Suppressor macrophage treated with lipopolysaccharide for 4 hours (primary cell): ENCODE measurements at regions not wholly inside any gene's neighbourhood (a gene's known extent, or its start where the extent isn't known, plus 50 kb on each side); places are given as distances from the start of the nearest gene placed in this dataset.
"Not testable (repeated sequence)": the region's sequence is repeated elsewhere in the genome, so short reads cannot be mapped to it uniquely, and the experiment has no call there.

ENCODE experiments used
- DNase-seq: peaks from one replicate; pipeline ENCODE4 v3.0.0-alpha.2; 2020

DNA sequence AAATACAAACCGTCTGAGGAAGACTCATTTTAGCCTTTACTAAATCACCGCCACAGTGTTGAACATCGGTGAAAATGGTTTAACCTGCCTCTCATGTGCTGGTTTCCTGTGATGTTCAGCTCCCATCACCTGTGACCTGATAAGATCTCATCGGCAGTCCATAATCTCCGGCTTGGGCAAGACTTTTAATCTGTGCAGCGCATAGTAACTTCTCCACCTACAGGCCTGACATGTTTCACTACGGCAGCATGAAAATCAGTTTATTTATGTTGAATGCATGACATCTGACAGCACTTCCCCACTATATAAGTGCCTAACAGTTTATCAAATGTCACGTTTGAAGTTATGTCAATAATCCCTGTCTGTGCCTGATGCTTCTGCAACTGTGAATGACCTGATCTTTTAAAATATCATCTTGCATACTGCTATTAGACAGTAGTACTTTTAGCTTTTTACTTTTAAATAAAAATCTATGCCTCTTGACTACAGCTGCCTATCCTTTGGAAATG, 1919.8 kb upstream of the AGA start:
- DNase-seq: no peak

DNA sequence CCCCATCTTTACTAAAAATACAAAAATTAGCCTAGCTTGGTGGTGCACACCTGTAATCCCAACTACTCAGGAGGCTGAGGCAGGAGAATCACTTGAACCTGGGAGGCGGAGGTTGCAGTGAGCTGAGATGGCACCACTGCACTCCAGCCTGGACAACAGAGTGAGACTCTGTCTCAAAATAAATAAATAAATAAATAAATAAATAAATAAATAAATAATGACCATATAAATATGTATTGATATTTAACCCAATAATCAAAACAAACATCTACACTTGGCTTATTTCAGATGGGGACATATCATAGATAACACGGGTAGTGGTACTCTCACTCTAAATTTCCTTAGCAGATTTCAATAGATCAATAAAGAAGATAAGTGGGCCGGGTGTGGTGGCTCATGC, 1923.7 kb upstream of the AGA start:
- DNase-seq: not testable (repeated sequence)

DNA sequence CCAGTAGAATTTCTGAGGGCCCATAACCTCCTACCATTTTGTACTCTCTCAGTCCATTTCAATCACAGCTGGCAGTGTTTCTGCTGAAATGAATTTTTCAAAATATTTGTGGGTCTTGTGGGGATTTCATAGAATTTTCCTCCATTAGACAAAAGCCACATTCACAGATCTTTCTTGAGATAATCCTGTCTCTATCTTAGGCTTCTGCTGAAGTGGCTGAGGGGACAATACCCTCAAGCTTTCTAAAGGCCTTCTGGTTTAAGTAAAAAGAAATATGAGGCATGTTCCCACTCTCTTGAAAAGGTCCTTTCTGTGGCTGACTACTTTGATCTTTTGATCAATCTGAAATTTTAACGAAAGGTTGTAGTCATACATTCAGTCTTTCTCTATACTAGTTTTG, 1930.0 kb upstream of the AGA start:
- DNase-seq: no peak

DNA sequence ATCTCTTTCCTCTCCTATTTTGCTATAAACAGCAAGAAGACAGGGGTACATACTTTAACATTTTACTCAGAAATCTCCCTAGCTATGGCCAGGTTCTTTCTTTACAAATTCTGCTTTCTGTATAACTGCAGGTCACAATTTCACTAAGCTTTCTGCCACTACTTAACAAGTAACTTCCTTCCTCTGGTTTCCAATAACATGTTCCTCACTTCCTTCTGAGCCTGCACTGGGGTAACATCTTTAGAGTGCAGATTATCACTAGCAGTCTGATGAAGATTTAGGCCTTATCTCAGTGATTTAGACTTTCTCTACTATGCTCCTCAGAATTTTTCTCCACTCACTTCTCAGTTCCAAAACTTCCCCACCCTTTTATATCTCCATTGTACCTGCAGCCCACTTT, 1930.5 kb upstream of the AGA start:
- DNase-seq: no peak

DNA sequence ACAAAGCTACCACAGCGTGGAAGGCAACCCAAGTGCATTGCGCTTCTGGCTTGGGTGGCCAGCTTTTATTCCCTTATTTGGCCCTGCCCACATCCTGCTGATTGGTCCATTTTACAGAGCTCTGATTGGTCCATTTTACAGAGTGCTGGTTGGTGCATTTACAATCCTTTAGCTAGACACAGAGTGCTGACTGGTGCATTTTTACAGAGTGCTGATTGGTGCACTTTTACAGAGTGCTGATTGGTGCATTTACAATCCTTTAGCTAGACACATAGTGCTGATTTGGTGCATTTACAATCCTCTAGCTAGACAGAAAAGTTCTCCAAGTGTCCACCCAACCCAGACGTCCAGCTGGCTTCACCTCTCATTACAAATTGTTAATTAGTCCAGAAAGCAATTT, 1936.6 kb upstream of the AGA start:
- DNase-seq: not testable (repeated sequence)

DNA sequence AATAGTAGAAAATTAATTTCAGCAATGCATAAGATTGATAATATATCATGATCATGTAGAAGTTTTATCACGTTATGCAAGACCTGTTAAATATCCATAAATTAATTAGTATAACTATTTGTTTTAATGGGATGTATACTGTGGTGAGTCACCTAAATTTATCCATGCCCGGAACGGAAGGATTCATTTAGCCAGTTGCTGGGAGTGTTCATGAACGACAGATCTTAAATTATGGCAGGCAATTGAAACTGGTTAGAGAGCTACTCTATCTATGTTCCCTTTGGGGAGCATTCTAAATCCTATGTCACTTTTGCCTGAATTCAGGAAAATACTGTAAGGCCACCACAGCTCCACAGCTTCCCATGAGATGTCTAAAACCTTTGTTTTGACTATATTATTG, 1950.5 kb upstream of the AGA start:
- DNase-seq: no peak

DNA sequence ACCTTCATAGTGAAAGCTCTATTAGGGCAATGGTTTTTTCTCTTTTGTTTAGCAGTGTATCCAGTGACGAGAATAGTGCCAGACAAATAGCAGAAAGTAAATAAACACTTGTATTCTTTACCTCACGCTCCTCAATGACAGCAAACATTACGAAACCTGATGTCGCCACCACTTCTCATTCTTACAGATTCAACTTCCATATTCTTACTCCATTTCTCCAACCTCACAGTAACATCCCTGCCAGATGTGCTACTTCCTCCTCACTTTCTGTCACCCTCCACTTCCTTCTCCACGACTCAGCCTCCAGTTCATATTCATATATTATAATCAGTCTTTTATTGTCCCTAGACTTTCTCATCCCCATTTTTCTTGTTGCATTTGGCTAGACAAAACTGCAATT, 1956.2 kb upstream of the AGA start:
- peak; percentile 5 for DNase-seq

DNA sequence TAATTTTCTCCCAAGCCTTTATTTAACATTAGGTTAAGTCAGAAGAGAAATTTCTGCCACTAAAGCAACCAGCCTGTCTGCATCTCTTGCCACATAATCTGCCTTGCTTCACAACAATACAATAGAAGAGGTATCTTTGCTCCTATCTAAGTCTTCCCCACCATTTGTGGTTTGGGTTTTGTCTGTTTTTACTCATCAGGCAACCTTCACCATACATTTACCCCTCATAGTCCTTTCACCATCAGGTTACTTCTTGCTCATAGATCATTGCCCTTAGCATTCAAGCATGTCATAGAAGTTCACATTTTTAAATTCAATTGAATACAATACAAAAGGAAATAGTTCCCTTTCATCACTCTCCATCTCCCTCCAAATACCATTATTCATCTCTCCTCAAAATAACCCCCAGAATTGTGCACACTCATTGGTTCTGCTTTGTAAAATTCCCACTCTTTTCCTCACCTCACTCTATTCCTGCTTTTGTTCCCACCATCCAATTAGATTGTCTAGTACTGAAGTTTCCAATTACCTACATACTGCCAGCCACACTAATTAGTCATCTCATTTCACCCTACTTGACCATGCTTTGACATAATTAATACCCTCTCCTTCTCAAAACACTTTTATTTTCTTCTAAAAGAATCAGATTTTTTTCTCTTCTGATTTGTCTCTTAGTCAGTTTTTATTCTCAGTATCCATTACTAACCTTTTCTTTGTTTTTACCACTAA, 1957.0 kb upstream of the AGA start:
- no peak for DNase-seq

- no peak for DNase-seq
Observed at GRCh38 chr4:179415037-179415846, 1973.0 kb upstream of the AGA start.

DNA sequence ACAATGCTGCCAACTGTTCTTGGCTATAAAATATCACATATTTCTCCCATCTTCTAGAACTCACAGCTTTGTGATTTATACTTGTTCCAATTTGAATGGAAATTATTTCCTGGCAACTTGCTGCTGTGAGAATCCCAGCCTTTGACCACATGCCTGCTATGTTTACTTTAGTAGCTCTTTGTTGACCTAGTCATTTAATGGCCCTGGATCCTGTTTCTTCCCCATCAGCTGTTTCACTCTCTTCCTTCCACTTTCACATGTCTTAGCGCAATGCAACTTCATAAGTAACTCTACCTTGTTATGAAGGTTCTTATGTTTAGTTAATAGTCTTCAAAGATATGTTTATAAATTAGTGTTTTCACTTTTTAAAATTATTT, 1973.6 kb upstream of the AGA start:
- DNase-seq: no peak

- DNase-seq: no peak
Observed at GRCh38 chr4:179417357-179417756, 1975.1 kb upstream of the AGA start.

DNA sequence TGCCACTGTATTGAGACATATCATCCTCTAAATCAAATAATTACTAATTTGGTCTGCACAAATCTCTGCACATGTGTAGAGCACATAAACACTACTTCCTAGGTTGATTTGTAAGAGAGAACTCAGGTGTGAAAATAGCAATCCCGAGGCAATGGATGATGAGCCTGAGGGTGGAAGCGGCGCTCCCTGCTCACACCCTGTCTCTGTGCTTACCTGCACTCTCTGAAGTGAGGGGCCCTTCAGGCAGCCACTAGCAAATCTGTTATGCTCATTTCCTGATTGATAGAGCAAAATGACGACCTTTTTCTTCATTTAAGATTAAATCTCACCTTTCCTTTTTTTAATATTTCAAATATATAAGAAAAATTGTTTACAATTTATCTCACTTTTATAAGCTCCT, 1995.7 kb upstream of the AGA start:
- DNase-seq: no peak

- DNase-seq: no peak
Observed at GRCh38 chr4:179441596-179441995, 1999.4 kb upstream of the AGA start.

- DNase-seq: no peak
Observed at GRCh38 chr4:179447308-179447707, 2005.1 kb upstream of the AGA start.

- no peak for DNase-seq
Observed at GRCh38 chr4:179465131-179465797, 2023.0 kb upstream of the AGA start.

GRCh38 chr4:179467878-179468277, 2025.6 kb upstream of the AGA start:
- no peak for DNase-seq

DNA sequence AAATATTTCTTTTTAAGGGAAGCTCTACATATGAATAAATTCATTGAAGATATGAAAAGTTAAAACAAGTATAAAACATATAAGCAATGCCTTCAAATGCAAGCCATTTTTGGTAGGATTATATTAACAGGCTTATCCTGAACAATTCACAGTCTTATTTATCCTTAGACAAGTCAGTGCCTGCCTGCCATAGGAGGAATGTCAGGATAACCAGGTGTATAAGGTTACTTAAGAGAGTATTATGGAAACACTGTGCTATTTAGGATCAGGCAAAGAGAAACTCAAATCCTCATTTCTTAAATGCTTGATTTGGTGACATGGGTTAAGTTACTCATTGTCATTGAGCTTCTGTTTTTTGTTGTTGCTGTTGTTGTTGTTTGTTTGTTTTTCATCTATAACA, 2029.9 kb upstream of the AGA start:
- DNase-seq: no peak

DNA sequence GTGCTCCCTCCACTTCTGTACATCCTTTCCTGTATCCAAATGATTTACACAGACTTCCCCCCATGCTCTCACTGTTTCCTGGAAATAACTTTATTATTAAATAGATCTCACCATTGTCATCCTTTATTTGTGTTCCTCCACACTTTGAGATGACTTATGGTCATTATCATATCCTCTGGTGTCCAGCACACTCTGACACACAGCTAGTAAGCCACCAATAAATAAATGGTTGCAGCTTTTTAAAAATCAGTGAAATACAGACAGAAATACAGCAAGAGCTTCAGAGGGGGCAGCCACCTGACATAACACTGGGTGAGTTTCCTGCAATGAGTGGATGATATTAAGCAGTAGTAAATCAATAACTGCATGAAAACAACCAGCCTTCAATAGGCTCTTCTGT, 2036.4 kb upstream of the AGA start:
- no peak for DNase-seq

DNA sequence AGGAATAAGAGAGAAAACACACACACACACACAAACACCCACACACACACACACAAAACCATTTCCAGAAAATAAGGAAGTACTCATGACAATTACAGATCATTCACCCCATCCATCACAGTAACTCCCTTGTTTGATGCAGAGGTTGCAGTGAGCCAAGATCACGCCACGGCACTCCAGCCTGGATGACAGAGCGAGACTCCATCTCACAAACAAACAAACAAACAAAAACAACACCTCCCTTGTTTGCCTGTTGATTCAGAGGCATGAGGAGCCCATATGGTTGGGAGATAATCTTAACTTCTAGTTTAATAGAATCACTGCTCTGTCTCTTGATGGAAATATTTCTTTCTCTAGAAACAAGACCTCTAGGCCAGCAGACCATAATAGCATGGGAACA, 2043.5 kb upstream of the AGA start:
- no peak for DNase-seq

DNA sequence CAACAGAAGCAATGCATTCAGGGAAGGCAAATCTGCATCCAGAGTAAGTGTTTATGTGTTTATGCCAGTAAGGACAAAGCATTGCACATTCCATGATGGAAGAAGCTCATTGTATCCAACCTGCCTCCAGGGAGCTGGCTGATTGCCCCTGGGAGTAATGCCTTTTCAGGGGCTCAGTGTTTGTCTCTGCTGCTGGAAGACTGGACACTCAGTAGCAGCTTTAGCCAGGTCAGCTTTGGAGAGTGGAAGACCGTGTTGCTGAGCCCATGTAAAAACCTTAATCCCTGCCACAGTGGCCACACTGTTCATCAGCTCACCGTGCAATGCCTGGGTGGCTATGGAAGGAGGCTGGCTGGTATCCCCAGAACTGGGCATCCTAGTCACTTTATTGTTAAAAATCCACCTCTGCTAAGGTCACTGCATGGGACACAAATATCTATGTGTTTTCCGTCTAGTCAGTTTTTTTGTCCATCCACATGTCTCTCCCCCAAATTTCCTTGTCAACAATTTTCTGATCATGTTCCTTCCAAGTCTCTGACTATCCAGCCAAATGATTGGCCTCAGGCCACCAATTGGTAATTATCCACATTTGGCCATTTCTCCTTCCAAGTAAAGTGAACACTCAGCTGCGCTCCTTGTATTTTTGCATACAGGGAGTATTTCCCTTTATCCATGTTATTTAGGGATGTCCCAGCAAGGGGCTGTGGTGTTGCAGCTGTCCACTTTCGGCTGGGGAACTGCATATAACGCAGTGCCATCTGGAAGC, 2044.5 kb upstream of the AGA start:
- DNase-seq: no peak

GRCh38 chr4:179492260-179493080, 2050.2 kb upstream of the AGA start:
- DNase-seq: no peak

DNA sequence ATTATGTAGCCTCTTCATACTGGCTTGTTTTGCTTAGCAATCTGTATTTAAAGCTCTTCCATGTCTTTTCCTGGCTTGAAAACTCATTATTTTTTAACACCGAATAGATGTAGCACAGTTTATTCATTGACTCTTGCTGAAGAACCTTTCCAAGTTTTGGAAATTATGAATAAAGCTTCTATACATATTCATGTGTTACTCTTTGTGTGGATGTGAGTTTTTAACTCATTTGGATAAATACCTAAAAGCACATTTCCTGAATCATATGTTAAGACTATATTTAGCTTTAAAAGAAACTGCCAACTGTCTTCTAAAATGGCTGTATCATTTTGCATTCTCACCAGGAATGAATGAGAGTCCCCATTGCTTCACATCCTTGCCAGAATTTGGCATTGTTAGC, 2061.7 kb upstream of the AGA start:
- DNase-seq: no peak
